ENCODE measurements at regions not wholly inside any gene's neighbourhood (a gene's known extent, or its start where the extent isn't known, plus 50 kb on each side); places are given as distances from the start of the nearest gene placed in this dataset.
"Not testable (repeated sequence)": the region's sequence is repeated elsewhere in the genome, so short reads cannot be mapped to it uniquely, and the experiment has no call there.

DNA sequence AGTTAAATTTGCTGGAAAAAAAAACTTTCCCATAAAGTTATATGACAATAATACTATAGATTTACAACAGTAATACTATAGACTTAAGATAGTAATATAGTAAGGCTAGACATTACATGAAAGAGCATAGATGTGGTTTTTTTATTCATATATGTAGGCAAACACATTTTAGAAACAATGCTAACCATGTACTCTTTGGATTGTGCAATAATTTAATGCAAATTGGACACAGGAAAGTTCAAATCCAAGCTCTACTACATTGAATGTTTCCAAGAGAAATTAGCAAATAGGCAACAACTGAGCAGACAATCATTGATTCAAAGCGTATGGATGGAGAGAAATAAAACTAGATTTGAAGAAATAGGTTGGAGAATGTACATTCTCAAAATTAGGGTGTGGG is 469.2 kb downstream of the CNTN3 start:
- TF ChIP-seq, protein P1, sequence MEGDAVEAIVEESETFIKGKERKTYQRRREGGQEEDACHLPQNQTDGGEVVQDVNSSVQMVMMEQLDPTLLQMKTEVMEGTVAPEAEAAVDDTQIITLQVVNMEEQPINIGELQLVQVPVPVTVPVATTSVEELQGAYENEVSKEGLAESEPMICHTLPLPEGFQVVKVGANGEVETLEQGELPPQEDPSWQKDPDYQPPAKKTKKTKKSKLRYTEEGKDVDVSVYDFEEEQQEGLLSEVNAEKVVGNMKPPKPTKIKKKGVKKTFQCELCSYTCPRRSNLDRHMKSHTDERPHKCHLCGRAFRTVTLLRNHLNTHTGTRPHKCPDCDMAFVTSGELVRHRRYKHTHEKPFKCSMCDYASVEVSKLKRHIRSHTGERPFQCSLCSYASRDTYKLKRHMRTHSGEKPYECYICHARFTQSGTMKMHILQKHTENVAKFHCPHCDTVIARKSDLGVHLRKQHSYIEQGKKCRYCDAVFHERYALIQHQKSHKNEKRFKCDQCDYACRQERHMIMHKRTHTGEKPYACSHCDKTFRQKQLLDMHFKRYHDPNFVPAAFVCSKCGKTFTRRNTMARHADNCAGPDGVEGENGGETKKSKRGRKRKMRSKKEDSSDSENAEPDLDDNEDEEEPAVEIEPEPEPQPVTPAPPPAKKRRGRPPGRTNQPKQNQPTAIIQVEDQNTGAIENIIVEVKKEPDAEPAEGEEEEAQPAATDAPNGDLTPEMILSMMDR (IDR thresholded peaks at IDR 0.05; ENCODE audit: low read depth, low read length), result no peak
- H3K4me3 ChIP-seq (ENCODE audit: low read depth, low read length), result no peak overlapping the region

GRCh38 chr3:74139648-74140047 is 474.8 kb downstream of the CNTN3 start:
- TF ChIP-seq, protein P1 (IDR thresholded peaks at IDR 0.05; ENCODE audit: low read depth, low read length), result no peak
- no peak overlapping the region for H3K4me3 ChIP-seq (ENCODE audit: low read depth, low read length)

DNA sequence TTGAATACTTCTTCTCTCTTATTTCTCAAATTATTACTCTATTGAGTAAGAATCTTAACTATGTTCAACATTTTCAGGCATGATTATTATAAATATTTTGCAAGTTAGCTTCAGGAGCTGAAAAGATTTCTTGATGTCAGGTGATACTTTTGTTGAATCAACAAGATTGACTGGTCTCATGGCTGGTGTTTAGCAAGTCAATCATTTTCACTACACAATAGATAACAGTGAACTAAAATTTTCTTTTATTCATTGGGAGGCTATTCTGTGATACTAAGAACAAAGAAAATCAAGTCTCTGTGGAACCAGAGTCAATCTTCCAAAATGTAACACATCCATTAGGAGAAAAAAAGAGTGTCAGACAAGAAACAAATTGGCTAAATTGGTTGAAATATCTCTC is 476.7 kb downstream of the CNTN3 start:
- TF ChIP-seq, protein P1 (IDR thresholded peaks at IDR 0.05; ENCODE audit: low read depth, low read length), result no peak
- no peak overlapping the region for H3K4me3 ChIP-seq (ENCODE audit: low read depth, low read length)

DNA sequence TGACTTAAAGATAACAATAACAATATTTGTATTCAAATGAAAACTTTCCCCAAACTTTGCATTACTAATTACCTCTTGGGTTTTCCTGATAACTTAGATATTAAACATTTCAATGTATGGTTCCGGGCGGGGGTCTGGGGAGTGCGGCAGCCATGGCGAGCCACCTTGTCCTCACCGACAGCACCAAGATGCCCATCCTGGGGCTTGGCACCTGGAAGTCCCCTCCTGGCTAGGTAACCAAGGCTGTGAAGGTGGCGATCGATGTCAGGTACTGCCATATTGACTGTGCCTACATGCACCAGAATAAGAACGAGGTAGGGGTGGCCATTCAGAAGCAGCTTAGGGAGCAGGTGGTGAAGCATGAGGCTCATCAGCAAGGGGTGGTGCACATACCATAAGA is 478.7 kb downstream of the CNTN3 start:
- TF ChIP-seq, protein P1 (IDR thresholded peaks at IDR 0.05; ENCODE audit: low read depth, low read length), result no peak
- H3K4me3 ChIP-seq (ENCODE audit: low read depth, low read length), result no peak overlapping the region

GRCh38 chr3:74134831-74135230 is 479.6 kb downstream of the CNTN3 start:
- H3K4me3 ChIP-seq (ENCODE audit: low read depth, low read length), result no peak overlapping the region
- TF ChIP-seq, protein P1 (IDR thresholded peaks at IDR 0.05; ENCODE audit: low read depth, low read length), result no peak

DNA sequence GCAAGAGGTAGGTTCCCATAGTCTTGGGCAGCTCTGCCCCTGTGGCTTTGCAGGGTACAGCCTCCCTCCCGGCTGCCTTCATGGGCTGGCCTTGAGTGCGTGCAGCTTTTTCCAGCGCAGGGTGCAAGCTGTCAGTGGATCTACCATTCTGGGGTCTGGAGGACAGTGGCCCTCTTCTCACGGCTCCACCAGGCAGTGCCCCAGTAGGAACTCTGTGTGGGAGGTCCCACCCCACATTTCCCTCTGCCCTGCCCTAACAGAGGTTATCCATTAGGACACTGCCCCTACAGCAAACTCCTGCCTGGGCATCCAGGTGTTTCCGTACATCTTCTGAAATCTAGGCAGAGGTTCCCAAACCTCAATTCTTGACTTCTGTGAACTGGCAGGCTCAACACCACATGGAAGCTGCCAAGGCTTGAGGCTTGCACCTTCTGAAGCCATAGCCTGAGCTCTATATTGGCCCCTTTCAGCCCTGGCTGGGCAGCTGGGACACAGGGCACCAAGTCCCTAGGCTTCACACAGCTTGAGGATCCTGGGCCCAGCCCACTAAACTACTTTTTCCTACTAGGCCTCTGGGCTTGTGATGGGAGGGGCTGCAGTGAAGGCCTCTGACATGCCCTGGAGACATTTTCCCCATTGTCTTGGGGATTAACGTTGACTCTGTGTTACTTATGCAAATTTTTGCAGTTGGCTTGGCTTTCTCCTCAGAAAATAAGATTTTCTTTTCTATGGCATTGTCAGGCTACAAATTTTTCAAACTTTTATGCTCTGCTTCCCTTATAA is 482.7 kb downstream of the CNTN3 start:
- not testable (repeated sequence) for H3K4me3 ChIP-seq (ENCODE audit: low read depth, low read length)

- TF ChIP-seq, protein P1 (IDR thresholded peaks at IDR 0.05; ENCODE audit: low read depth, low read length), result no peak
- H3K4me3 ChIP-seq (ENCODE audit: low read depth, low read length), result no peak overlapping the region
These were observed 484.8 kb downstream of the CNTN3 start for GRCh38 chr3:74129611-74130010.

DNA sequence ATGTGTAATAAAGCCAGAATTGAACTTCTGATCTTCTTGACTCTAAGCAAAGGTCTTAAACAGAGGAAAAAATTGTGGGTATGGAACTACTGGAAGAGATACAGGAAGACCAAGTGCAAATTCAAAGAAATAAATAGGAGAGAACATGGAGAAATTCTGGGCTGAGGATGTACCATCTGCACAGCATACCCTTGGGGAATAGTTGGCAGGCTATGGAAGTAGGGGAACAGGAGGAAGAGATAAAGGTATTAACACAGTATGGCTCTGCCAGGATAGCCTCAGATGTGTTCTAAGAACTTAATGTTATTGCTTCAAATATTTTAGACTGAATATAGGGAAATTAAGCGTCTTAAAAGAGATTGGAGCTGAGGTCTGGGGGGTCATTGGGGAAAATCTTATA is 485.4 kb downstream of the CNTN3 start:
- TF ChIP-seq, protein P1 (IDR thresholded peaks at IDR 0.05; ENCODE audit: low read depth, low read length), result no peak
- no peak overlapping the region for H3K4me3 ChIP-seq (ENCODE audit: low read depth, low read length)

Data from WI38 (cell line).